ENCODE measurements at regions not wholly inside any gene's neighbourhood (a gene's known extent, or its start where the extent isn't known, plus 50 kb on each side); places are given as distances from the start of the nearest gene placed in this dataset.

- Histone ChIP-seq H3K36me3 (no peaks in the 10 kb centered on the region), H3K9me3 (no peaks in the 10 kb centered on the region), H3K4me3 (no peak overlapping the region), H3K27ac (no peak overlapping the region), H3K27me3 (ENCODE audit: low read depth) (no peaks in the 10 kb centered on the region), H3K4me1 (no peaks in the 10 kb centered on the region)
- no peak for DNase-seq
- ATAC-seq, result no peak
- intact Hi-C loops (cut with DNase I), result no loop called here
- TF ChIP-seq, protein P1, sequence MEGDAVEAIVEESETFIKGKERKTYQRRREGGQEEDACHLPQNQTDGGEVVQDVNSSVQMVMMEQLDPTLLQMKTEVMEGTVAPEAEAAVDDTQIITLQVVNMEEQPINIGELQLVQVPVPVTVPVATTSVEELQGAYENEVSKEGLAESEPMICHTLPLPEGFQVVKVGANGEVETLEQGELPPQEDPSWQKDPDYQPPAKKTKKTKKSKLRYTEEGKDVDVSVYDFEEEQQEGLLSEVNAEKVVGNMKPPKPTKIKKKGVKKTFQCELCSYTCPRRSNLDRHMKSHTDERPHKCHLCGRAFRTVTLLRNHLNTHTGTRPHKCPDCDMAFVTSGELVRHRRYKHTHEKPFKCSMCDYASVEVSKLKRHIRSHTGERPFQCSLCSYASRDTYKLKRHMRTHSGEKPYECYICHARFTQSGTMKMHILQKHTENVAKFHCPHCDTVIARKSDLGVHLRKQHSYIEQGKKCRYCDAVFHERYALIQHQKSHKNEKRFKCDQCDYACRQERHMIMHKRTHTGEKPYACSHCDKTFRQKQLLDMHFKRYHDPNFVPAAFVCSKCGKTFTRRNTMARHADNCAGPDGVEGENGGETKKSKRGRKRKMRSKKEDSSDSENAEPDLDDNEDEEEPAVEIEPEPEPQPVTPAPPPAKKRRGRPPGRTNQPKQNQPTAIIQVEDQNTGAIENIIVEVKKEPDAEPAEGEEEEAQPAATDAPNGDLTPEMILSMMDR (IDR thresholded peaks at IDR 0.05), result no peak
Measured at GRCh38 chr14:85224241-85224640, 305.7 kb upstream of the FLRT2 start.

GRCh38 chr14:85233756-85234155, 296.2 kb upstream of the FLRT2 start:
- Histone ChIP-seq H3K36me3 (no peaks in the 10 kb centered on the region), H3K27ac (no peak overlapping the region), H3K4me3 (no peak overlapping the region), H3K9me3 (no peaks in the 10 kb centered on the region), H3K4me1 (no peaks in the 10 kb centered on the region), H3K27me3 (ENCODE audit: low read depth) (no peaks in the 10 kb centered on the region)
- intact Hi-C loops (cut with DNase I), result no loop called here
- ATAC-seq (no peak), DNase-seq (no peak)
- TF ChIP-seq, protein P1 (IDR thresholded peaks at IDR 0.05), result no peak

DNA sequence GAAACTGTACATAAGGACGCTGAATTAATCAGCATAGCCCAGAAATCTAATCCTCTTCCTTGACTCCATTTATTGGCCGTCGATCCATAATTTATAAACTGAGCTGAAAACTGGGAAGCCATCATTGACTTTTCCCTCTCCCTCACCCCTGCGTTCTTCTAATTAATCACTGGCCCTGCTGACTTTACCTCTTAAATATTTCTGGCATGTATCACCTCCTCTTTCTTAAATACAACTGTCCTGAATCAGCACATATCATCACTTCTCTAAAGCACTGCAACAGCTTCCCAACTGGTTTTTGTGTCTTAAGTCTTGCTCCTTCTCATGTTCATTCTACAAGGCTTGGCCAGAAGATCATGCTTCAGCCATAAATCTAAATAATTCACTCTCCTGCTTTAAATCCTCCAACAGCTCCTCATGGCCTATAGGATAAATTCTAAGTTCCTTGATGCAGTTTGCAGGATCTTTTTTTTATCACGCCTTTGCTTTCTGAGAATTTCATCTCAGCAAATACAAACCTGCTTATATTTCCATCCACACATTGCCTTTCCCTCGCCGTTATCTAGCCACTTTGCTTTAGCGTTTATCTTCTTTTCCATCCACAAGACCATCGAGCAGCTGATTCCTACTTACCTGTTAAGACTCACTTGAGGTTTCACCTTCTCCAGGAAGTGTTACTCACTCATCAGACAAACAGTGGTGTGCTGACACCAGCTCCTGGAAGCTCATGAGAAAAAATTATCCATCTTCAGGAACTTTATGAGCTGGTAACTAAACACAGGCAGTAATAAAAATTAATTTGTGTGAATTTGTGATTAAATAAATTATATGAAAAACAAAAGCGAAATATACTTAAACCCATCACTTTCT, 295.6 kb upstream of the FLRT2 start:
- H3K27me3 ChIP-seq (ENCODE audit: low read depth), result no peaks in the 10 kb centered on the region
- H3K9me3 ChIP-seq, result no peaks in the 10 kb centered on the region
- intact Hi-C loops (cut with DNase I), result no loop called here
- no peaks in the 10 kb centered on the region for H3K36me3 ChIP-seq
- ATAC-seq (no peak), DNase-seq (no peak)
- no peak overlapping the region for H3K27ac ChIP-seq
- H3K4me1 ChIP-seq, result no peaks in the 10 kb centered on the region
- H3K4me3 ChIP-seq, result no peak overlapping the region
- TF ChIP-seq, protein P1 (IDR thresholded peaks at IDR 0.05), result no peak

GRCh38 chr14:85235868-85236267, 294.1 kb upstream of the FLRT2 start:
- DNase-seq (no peak), ATAC-seq (no peak)
- Histone ChIP-seq H3K27ac (no peak overlapping the region), H3K36me3 (no peaks in the 10 kb centered on the region), H3K9me3 (no peaks in the 10 kb centered on the region), H3K4me3 (no peak overlapping the region), H3K27me3 (ENCODE audit: low read depth) (no peaks in the 10 kb centered on the region), H3K4me1 (no peaks in the 10 kb centered on the region)
- intact Hi-C loops (cut with DNase I), result no loop called here
- TF ChIP-seq, protein P1 (IDR thresholded peaks at IDR 0.05), result no peak

DNA sequence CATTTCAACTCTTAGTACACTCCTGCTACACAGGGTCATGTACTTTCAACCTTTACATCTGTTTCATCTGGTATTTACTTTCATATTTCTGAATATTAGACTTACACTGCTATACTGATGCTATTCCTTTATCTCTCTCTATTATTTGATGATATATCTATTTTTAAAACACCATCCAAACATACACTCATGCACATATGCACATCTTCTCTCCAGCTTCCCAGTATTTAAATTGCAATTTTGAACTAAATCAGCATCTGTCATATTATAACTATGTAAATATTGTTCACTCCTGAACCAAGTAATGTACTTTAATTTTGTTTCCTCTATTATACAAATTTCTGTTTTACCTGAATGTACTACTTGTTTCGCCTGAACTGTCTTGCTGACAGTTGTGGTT, 293.6 kb upstream of the FLRT2 start:
- intact Hi-C loops (cut with DNase I), result no loop called here

More for the DNA sequence above, 293.6 kb upstream of the FLRT2 start:
- TF ChIP-seq, protein P1 (IDR thresholded peaks at IDR 0.05), result no peak
- ATAC-seq (no peak), DNase-seq (no peak)
- Histone ChIP-seq H3K36me3 (no peaks in the 10 kb centered on the region), H3K27ac (no peak overlapping the region), H3K4me1 (no peaks in the 10 kb centered on the region), H3K4me3 (no peak overlapping the region), H3K9me3 (no peaks in the 10 kb centered on the region), H3K27me3 (ENCODE audit: low read depth) (no peaks in the 10 kb centered on the region)
